ENCODE measurements at regions not wholly inside any gene's neighbourhood (a gene's known extent, or its start where the extent isn't known, plus 50 kb on each side); places are given as distances from the start of the nearest gene placed in this dataset.

GRCh38 chr2:67835266-67835665, 227.5 kb downstream of the C1D start:
- dilution Hi-C loops (cut with MboI; ENCODE audit: extremely low pct_ligation_motif_present, low sequenced_read_pairs) = no loop called here

GRCh38 chr2:67836866-67837265, 225.9 kb downstream of the C1D start:
- dilution Hi-C loops (cut with MboI; ENCODE audit: extremely low pct_ligation_motif_present, low sequenced_read_pairs) = no loop called here
- Histone ChIP-seq H3K27me3 (ENCODE audit: control insufficient read depth, extremely low read depth, insufficient read depth, low read length) (no peaks in the 10 kb centered on the region), H3K9me1 (ENCODE audit: control insufficient read depth, extremely low read depth, insufficient read depth, low read length) (no peaks in the 10 kb centered on the region), H3K4me2 (ENCODE audit: control insufficient read depth, extremely low read depth, insufficient read depth, low read depth, low read length) (no peak overlapping the region), H3K9me3 (ENCODE audit: control insufficient read depth, low read depth, low read length) (no peaks in the 10 kb centered on the region), H3K27ac (ENCODE audit: control insufficient read depth, insufficient read depth, low read length) (no peak overlapping the region), H3K4me1 (ENCODE audit: control insufficient read depth, extremely low read depth, insufficient read depth, low read length) (no peaks in the 10 kb centered on the region), H3K9ac (ENCODE audit: control insufficient read depth, extremely low read depth, insufficient read depth, low read length) (no peak overlapping the region), H4K20me1 (ENCODE audit: control insufficient read depth, extremely low read depth, insufficient read depth, low read length) (no peaks in the 10 kb centered on the region), H3K79me2 (ENCODE audit: control insufficient read depth, insufficient read depth, low read length) (no peaks in the 10 kb centered on the region), H3K36me3 (ENCODE audit: control insufficient read depth in 2 of 2, extremely low read depth in 1 of 2, insufficient read depth in 2 of 2, low read length in 2 of 2) (no peaks in the 10 kb centered on the region), H3K4me3 (ENCODE audit: control insufficient read depth in 2 of 3, extremely low read depth in 1 of 3, insufficient read depth in 2 of 3, low read depth in 1 of 3, low read length in 3 of 3) (no peak overlapping the region), H2AFZ (ENCODE audit: control insufficient read depth, low read length) (no peak overlapping the region)
- no peak for DNase-seq (ENCODE audit: low read depth, low spot score)
- no peak for FAIRE-seq
- TF ChIP-seq CTCF (optimal IDR thresholded peaks at IDR 0.05 in 1 of 3, IDR thresholded peaks at IDR 0.05 in 1 of 3, conservative IDR thresholded peaks at IDR 0.05 in 1 of 3; ENCODE audit: extremely low read depth in 1 of 3, insufficient read depth in 2 of 3, low read length in 3 of 3) = no peak

More at GRCh38 chr2:67835266-67835665, 227.5 kb downstream of the C1D start:
- DNase-seq (ENCODE audit: low read depth, low spot score) (no peak), FAIRE-seq (no peak)
- Histone ChIP-seq H3K4me3 (ENCODE audit: control insufficient read depth in 2 of 3, extremely low read depth in 1 of 3, insufficient read depth in 2 of 3, low read depth in 1 of 3, low read length in 3 of 3) (no peak overlapping the region), H3K9ac (ENCODE audit: control insufficient read depth, extremely low read depth, insufficient read depth, low read length) (no peak overlapping the region), H3K79me2 (ENCODE audit: control insufficient read depth, insufficient read depth, low read length) (no peaks in the 10 kb centered on the region), H3K4me2 (ENCODE audit: control insufficient read depth, extremely low read depth, insufficient read depth, low read depth, low read length) (no peak overlapping the region), H2AFZ (ENCODE audit: control insufficient read depth, low read length) (no peak overlapping the region), H3K27me3 (ENCODE audit: control insufficient read depth, extremely low read depth, insufficient read depth, low read length) (no peaks in the 10 kb centered on the region), H4K20me1 (ENCODE audit: control insufficient read depth, extremely low read depth, insufficient read depth, low read length) (no peaks in the 10 kb centered on the region), H3K36me3 (ENCODE audit: control insufficient read depth in 2 of 2, extremely low read depth in 1 of 2, insufficient read depth in 2 of 2, low read length in 2 of 2) (no peaks in the 10 kb centered on the region), H3K27ac (ENCODE audit: control insufficient read depth, insufficient read depth, low read length) (no peak overlapping the region), H3K9me3 (ENCODE audit: control insufficient read depth, low read depth, low read length) (no peaks in the 10 kb centered on the region), H3K9me1 (ENCODE audit: control insufficient read depth, extremely low read depth, insufficient read depth, low read length) (no peaks in the 10 kb centered on the region), H3K4me1 (ENCODE audit: control insufficient read depth, extremely low read depth, insufficient read depth, low read length) (no peaks in the 10 kb centered on the region)
- TF ChIP-seq EZH2 (IDR thresholded peaks at IDR 0.05; ENCODE audit: low read length) (no peak), CTCF (optimal IDR thresholded peaks at IDR 0.05 in 1 of 3, IDR thresholded peaks at IDR 0.05 in 1 of 3, conservative IDR thresholded peaks at IDR 0.05 in 1 of 3; ENCODE audit: extremely low read depth in 1 of 3, insufficient read depth in 2 of 3, low read length in 3 of 3) (no peak)
